Transverse colon (tissue), 4 donors: ENCODE measurements at regions not wholly inside any gene's neighbourhood (a gene's known extent, or its start where the extent isn't known, plus 50 kb on each side); places are given as distances from the start of the nearest gene placed in this dataset.

Experiments used
- CTCF ChIP-seq, 5 experiments: fragments of 200-600 bp in 3 of 5; fragments of 450-650 bp in 2 of 5; sonication (generic) in 3 of 5; IDR thresholded peaks; 1 replicate in 2 of 5; 2 replicates in 3 of 5; pipeline ENCODE4 v1.5.1; 2016 to 2017; ENCODE audit warnings: antibody characterized with exemption in 5 of 5, inconsistent platforms in 3 of 5, mild to moderate bottlenecking in 2 of 5, moderate library complexity in 1 of 5
- POLR2A ChIP-seq: fragments of 450-650 bp; IDR thresholded peaks from one replicate; pipeline ENCODE4 v1.6.1; 2016; ENCODE audit warnings: antibody characterized with exemption, mild to moderate bottlenecking, moderate library complexity
- POLR2AphosphoS5 ChIP-seq, 3 donors: sonication (generic); formaldehyde crosslinking; IDR thresholded peaks; one replicate each; pipeline ENCODE4 v1.6.1; 2016; ENCODE audit warnings: antibody characterized with exemption in 3 of 3

- TF ChIP-seq CTCF (IDR thresholded peaks at IDR 0.05), result no peak
- TF ChIP-seq POLR2AphosphoS5 (IDR thresholded peaks at IDR 0.05), result no peak
- no peak for TF ChIP-seq POLR2A
Observed at GRCh38 chr19:23992348-23992747, 77.7 kb downstream of the ZNF726 start.
